K562 (cell line): ENCODE measurements at regions not wholly inside any gene's neighbourhood (a gene's known extent, or its start where the extent isn't known, plus 50 kb on each side); places are given as distances from the start of the nearest gene placed in this dataset.

Experiments used
- ATAC-seq: fragments of 200-7000 bp; cut with Tn5 transposase; 3 replicates; pipeline ENCODE4 v1.9.1; 2020; ENCODE audit warnings: moderate library complexity
- BruUV-seq: library from RNA; stranded (reverse); fragments of 400-500 nt; replicated peaks from 2 replicates; lab custom pipeline; 2021; lab: Mats Ljungman, UMichigan
- CTCF ChIA-PET: fragments of 300-600 bp; formaldehyde crosslinking; extraction: SDS; loops from one replicate; lab custom pipeline; 2021; ENCODE audit warnings: low intra/inter-chr PET ratio; lab: Yijun Ruan, JAX
- POLR2A ChIA-PET: fragments of 300-600, 350-650 bp; sonication (Branson Sonifier 250); formaldehyde crosslinking; extraction: SDS; loops from one replicate; lab custom pipeline; 2021; ENCODE audit warnings: antibody characterized with exemption, inconsistent platforms; lab: Yijun Ruan, JAX
- DNase-seq, 4 experiments: peaks; one replicate each; pipeline versions ENCODE4 v3.0.0 to v3.0.0-alpha.2; 2011 to 2018; ENCODE audit warnings: low spot score in 3 of 4, mixed read lengths in 3 of 4; ENCODE audit errors: extremely low read depth in 1 of 4
- FAIRE-seq: peaks from 2 replicates; lab custom pipeline; 2011; peaks lifted over from hg19 to GRCh38; lab: Jason Lieb, UNC
- H2AFZ ChIP-seq: 2 replicates; pipeline ENCODE4 v1.6.0; 2011; ENCODE audit warnings: low read depth, low read length, control low read depth, inconsistent platforms
- H3K27ac ChIP-seq: fragments of 200-600 bp; 3 replicates; pipeline ENCODE4 v1.8.0; 2011; ENCODE audit warnings: low read depth, mild to moderate bottlenecking, control low read depth, inconsistent platforms, low read length, moderate library complexity, mixed read lengths; ENCODE audit errors: extremely low read depth
- H3K27me3 ChIP-seq, 2 experiments: fragments of 300-600 bp in 1 of 2; 2 replicates in 1 of 2; 3 replicates in 1 of 2; pipeline versions ENCODE4 v1.6.0 to v1.8.0; 2011; ENCODE audit warnings: inconsistent platforms in 2 of 2, low read length in 2 of 2, mild to moderate bottlenecking in 1 of 2, mixed read lengths in 1 of 2, moderate library complexity in 1 of 2; ENCODE audit not compliant: control insufficient read depth in 2 of 2, insufficient read depth in 2 of 2
- H3K36me3 ChIP-seq: fragments of 300-600 bp; 3 replicates; pipeline ENCODE4 v1.8.0; 2011; ENCODE audit warnings: mild to moderate bottlenecking, low read length, inconsistent platforms; ENCODE audit not compliant: control insufficient read depth, insufficient read depth
- H3K4me1 ChIP-seq, 2 experiments: fragments of 200-600 bp in 1 of 2; replicated peaks in 1 of 2; 2 replicates in 1 of 2; 3 replicates in 1 of 2; pipeline versions ENCODE4 v1.5.1 to v1.8.0; 2011; ENCODE audit warnings: inconsistent platforms in 2 of 2, low read length in 2 of 2, mild to moderate bottlenecking in 1 of 2, mixed read lengths in 1 of 2, moderate library complexity in 1 of 2; ENCODE audit not compliant: control insufficient read depth in 2 of 2, insufficient read depth in 2 of 2
- H3K4me2 ChIP-seq: 2 replicates; pipeline ENCODE4 v1.6.1; 2011; ENCODE audit warnings: low read length, control low read depth, inconsistent platforms, mixed read lengths; ENCODE audit not compliant: insufficient read depth
- H3K4me3 ChIP-seq: fragments of 200-600 bp; sonication (generic), shearing (Covaris generic); 2 replicates; pipeline ENCODE4 v1.5.1; 2016; ENCODE audit warnings: control low read depth, inconsistent platforms
- H3K79me2 ChIP-seq: fragments of 200-600 bp; 3 replicates; pipeline ENCODE4 v1.8.0; 2011; ENCODE audit warnings: low read length, inconsistent platforms; ENCODE audit not compliant: control insufficient read depth, insufficient read depth
- H3K9ac ChIP-seq, 2 experiments: 2 replicates each; pipeline versions ENCODE4 v1.6.0 to v1.6.1; 2011; ENCODE audit warnings: low read depth in 2 of 2, low read length in 2 of 2, control low read depth in 1 of 2, inconsistent platforms in 1 of 2, mild to moderate bottlenecking in 1 of 2, mixed read lengths in 1 of 2; ENCODE audit not compliant: insufficient read depth in 1 of 2
- H3K9me1 ChIP-seq: one replicate; pipeline ENCODE4 v1.6.0; 2011; ENCODE audit warnings: inconsistent platforms, mild to moderate bottlenecking, low read length, moderate library complexity; ENCODE audit not compliant: control insufficient read depth, insufficient read depth
- H3K9me3 ChIP-seq: replicated peaks from 2 replicates; pipeline ENCODE4 v1.5.1; 2011; ENCODE audit warnings: low read depth, low read length, inconsistent platforms; ENCODE audit not compliant: control insufficient read depth, insufficient read depth
- H4K20me1 ChIP-seq: replicated peaks from 2 replicates; pipeline ENCODE4 v1.6.1; 2011; ENCODE audit warnings: low read length, inconsistent platforms, mixed read lengths; ENCODE audit not compliant: control insufficient read depth, insufficient read depth
- ATF4 ChIP-seq: fragments of 450-650 bp; formaldehyde crosslinking; IDR thresholded peaks from 2 replicates; pipeline ENCODE4 v1.4.0; 2022; ENCODE audit warnings: mild to moderate bottlenecking, moderate library complexity
- CBFB ChIP-seq: sonication (generic); formaldehyde crosslinking; IDR thresholded peaks from 2 replicates; pipeline ENCODE4 v1.4.0; 2020; ENCODE audit warnings: mild to moderate bottlenecking, missing genetic modification reagents
- CCAR2 ChIP-seq: fragments of 200-400 bp; formaldehyde crosslinking; IDR thresholded peaks from 2 replicates; pipeline ENCODE4 v1.6.1; 2017; ENCODE audit warnings: mild to moderate bottlenecking, low read depth, low read length
- FIP1L1 ChIP-seq: fragments of 200-400 bp; formaldehyde crosslinking; IDR thresholded peaks from 2 replicates; pipeline ENCODE4 v1.6.1; 2018; ENCODE audit warnings: mild to moderate bottlenecking, low read depth, low read length; ENCODE audit not compliant: poor library complexity, severe bottlenecking
- FOXA3 ChIP-seq, 2 experiments: fragments of 450-650 bp in 1 of 2; sonication (generic) in 1 of 2; formaldehyde crosslinking; IDR thresholded peaks in 1 of 2; conservative IDR thresholded peaks in 1 of 2; 2 replicates each; pipeline versions ENCODE4 v1.4.0 to v1.8.0; 2020 to 2022; ENCODE audit warnings: mild to moderate bottlenecking in 2 of 2, missing genetic modification reagents in 1 of 2
- HOMEZ ChIP-seq: fragments of 250-450 bp; sonication (Bioruptor Pico); IDR thresholded peaks from 2 replicates; pipeline ENCODE4 v1.4.0; 2020; ENCODE audit warnings: mild to moderate bottlenecking, moderate library complexity
- ILK ChIP-seq: fragments of 450-650 bp; IDR thresholded peaks from 2 replicates; pipeline ENCODE4 v1.6.1; 2016; ENCODE audit warnings: missing genetic modification characterization, low read depth, mild to moderate bottlenecking, missing compliant biosample characterization, moderate library complexity, borderline replicate concordance
- JUNB ChIP-seq: fragments of 450-650 bp; formaldehyde crosslinking; conservative IDR thresholded peaks from 2 replicates; pipeline ENCODE4 v1.4.0; 2020; ENCODE audit warnings: mild to moderate bottlenecking
- KLF6 ChIP-seq: fragments of 250-450 bp; sonication (Bioruptor Pico); IDR thresholded peaks from 2 replicates; pipeline ENCODE4 v1.4.0; 2020; ENCODE audit warnings: mild to moderate bottlenecking, moderate library complexity, borderline replicate concordance
- MCM3 ChIP-seq: fragments of 450-650 bp; IDR thresholded peaks from 2 replicates; pipeline ENCODE4 v1.6.1; 2016
- NFIX ChIP-seq: fragments of 250-450 bp; sonication (Bioruptor Pico); IDR thresholded peaks from 2 replicates; pipeline ENCODE4 v1.4.0; 2020; ENCODE audit warnings: low read depth, mild to moderate bottlenecking, moderate library complexity
- NRF1 ChIP-seq, 2 experiments: fragments of 450-650 bp; IDR thresholded peaks in 1 of 2; conservative IDR thresholded peaks in 1 of 2; 2 replicates each; pipeline ENCODE4 v1.6.1; 2014; ENCODE audit warnings: mild to moderate bottlenecking in 2 of 2
- POLR2G ChIP-seq: fragments of 200-400 bp; formaldehyde crosslinking; IDR thresholded peaks from 2 replicates; pipeline ENCODE4 v1.6.1; 2017; ENCODE audit warnings: low read depth, mild to moderate bottlenecking, antibody characterized with exemption, low read length, moderate library complexity
- PYGO2 ChIP-seq: fragments of 450-650 bp; IDR thresholded peaks from 2 replicates; pipeline ENCODE4 v1.6.1; 2016; ENCODE audit warnings: mild to moderate bottlenecking, missing genetic modification characterization, moderate library complexity, missing compliant biosample characterization
- RAD51 ChIP-seq: fragments of 450-650 bp; IDR thresholded peaks from 2 replicates; pipeline ENCODE4 v1.7.1; 2016; ENCODE audit warnings: low read depth, mild to moderate bottlenecking, borderline replicate concordance
- U2AF2 ChIP-seq: fragments of 200-400 bp; formaldehyde crosslinking; optimal IDR thresholded peaks from 2 replicates; pipeline ENCODE3; 2017; ENCODE audit warnings: low read depth, mild to moderate bottlenecking, low read length
- ZBTB1 ChIP-seq: sonication (generic); formaldehyde crosslinking; IDR thresholded peaks from 2 replicates; pipeline ENCODE4 v1.8.1; 2023; ENCODE audit warnings: missing genetic modification reagents, low read depth, mild to moderate bottlenecking, borderline replicate concordance
- WGBS: fragments of 100-300 bp; shearing (Covaris generic); methylation state at CpG from one replicate; pipeline ENCODE4 v1.1.6; 2016; ENCODE audit warnings: low coverage, mixed read lengths; ENCODE audit not compliant: insufficient coverage; ENCODE audit errors: missing lambda C conversion rate; 5-methylcytosine and 5-hydroxymethylcytosine counted together
- in situ Hi-C: fragments of 300-500 bp; cut with MboI; formaldehyde crosslinking; loops from 4 replicates; pipeline ENCODE4 v1.15.0; 2018; ENCODE audit warnings: inconsistent platforms, mixed read lengths
- intact Hi-C: fragments of 100-400 bp; cut with micrococcal nuclease; formaldehyde crosslinking; loops from 2 replicates; pipeline ENCODE4 v1.14.2; 2022

DNA sequence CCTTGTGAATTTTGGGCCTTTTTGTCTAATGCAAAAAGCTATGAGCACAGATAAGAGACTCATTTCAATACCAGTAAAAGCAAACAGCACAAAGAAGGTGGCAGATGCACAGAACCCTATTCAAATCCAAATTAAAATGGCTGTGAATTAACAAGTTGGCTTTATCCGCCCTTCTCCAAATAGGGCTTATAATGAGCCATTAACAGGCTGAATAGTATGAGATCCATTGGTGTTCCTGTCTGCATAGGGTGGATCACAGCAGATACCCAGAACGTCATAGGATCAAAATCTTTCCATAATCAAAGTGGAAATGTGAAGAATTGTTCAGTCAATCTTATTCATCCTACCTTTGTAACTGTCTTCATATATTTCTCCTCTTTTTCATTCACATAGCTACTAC is 282.4 kb upstream of the UMPS start:
- no peak for ATAC-seq
- H3K4me1 ChIP-seq = no peaks in the 10 kb centered on the region

DNA sequence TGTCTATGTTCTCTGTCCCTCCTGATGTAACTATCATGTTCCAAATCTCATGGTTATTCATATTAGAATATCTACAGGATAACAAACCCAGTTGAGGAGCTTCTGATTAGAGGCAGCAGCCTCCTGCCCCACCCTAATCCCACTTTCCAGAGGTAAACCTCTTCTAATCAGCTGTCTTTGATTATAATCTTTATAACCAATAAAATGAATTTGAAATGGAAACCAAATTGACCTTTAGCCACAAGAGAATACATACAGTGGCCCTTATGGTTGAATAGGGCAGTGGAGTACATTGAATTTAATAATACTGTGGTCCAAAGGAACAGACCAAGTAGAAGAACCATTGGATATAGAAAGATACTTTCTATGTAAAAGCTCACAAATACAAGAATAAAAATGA is 281.3 kb upstream of the UMPS start:
- Histone ChIP-seq H3K79me2 (no peaks in the 10 kb centered on the region), H2AFZ (no peak overlapping the region), H3K27ac (no peak overlapping the region), H3K9me3 (no peaks in the 10 kb centered on the region), H3K4me1 (no peaks in the 10 kb centered on the region), H3K9ac (no peak overlapping the region), H3K4me2 (no peak overlapping the region), H3K36me3 (no peaks in the 10 kb centered on the region), H3K9me1 (no peaks in the 10 kb centered on the region), H4K20me1 (no peaks in the 10 kb centered on the region), H3K27me3 (no peaks in the 10 kb centered on the region), H3K4me3 (no peak overlapping the region)
- in situ Hi-C loops = no loop called here
- DNase-seq = no peak
- ChIA-PET POLR2A (no interaction called here), CTCF (no interaction called here)
- ATAC-seq = no peak
- intact Hi-C loops = no loop called here
- no peak for FAIRE-seq
- BruUV-seq = no TSS peak
- TF ChIP-seq FOXA3 (CRISPR knock-in tag; conservative IDR thresholded peaks at IDR 0.05 in 1 of 2, IDR thresholded peaks at IDR 0.05 in 1 of 2) (no peak), NRF1 (conservative IDR thresholded peaks at IDR 0.05 in 1 of 2, IDR thresholded peaks at IDR 0.05 in 1 of 2) (no peak), ZBTB1 (CRISPR knock-in tag) (no peak), KLF6 (CRISPR knock-in tag) (no peak), ILK (tag) (no peak), U2AF2 (no peak), NFIX (CRISPR knock-in tag) (no peak), HOMEZ (CRISPR knock-in tag) (no peak), POLR2G (no peak), CCAR2 (no peak), MCM3 (no peak), JUNB (no peak), PYGO2 (tag) (no peak), ATF4 (no peak), FIP1L1 (no peak)

More for the DNA sequence above, 282.4 kb upstream of the UMPS start:
- no peaks in the 10 kb centered on the region for H3K79me2 ChIP-seq
- H4K20me1 ChIP-seq = no peaks in the 10 kb centered on the region
- no peak overlapping the region for H3K9ac ChIP-seq
- H3K4me3 ChIP-seq = no peak overlapping the region
- POLR2A ChIA-PET = no interaction called here
- CTCF ChIA-PET = no interaction called here
- no peak for FAIRE-seq
- no peaks in the 10 kb centered on the region for H3K27me3 ChIP-seq
- no peak overlapping the region for H3K27ac ChIP-seq
- H3K9me1 ChIP-seq = no peaks in the 10 kb centered on the region
- no peaks in the 10 kb centered on the region for H3K36me3 ChIP-seq
- BruUV-seq = no TSS peak
- intact Hi-C loops = no loop called here
- in situ Hi-C loops = no loop called here
- no peak for DNase-seq
- H3K9me3 ChIP-seq = no peaks in the 10 kb centered on the region
- TF ChIP-seq CBFB (no peak), RAD51 (no peak), NRF1 (conservative IDR thresholded peaks at IDR 0.05 in 1 of 2, IDR thresholded peaks at IDR 0.05 in 1 of 2) (no peak)
- TF ChIP-seq, all 486 proteins: peak for 0
- WGBS = 4% methylated on average over 2 of the region's 2 CpGs
- Histone ChIP-seq H2AFZ (no peak overlapping the region), H3K4me2 (no peak overlapping the region)
